GM21526 (cell line): ENCODE measurements at regions not wholly inside any gene's neighbourhood (a gene's known extent, or its start where the extent isn't known, plus 50 kb on each side); places are given as distances from the start of the nearest gene placed in this dataset.

Experiments used
- ATAC-seq: cut with Tn5 transposase; IDR thresholded peaks from one replicate; pipeline ENCODE4 v1.9.1; 2021; ENCODE audit warnings: moderate library complexity; ENCODE audit not compliant: unreplicated experiment, low FRiP score

- ATAC-seq = no peak
These were observed 1703.1 kb downstream of the PCDH7 start for GRCh38 chr4:32423267-32423666.

- no peak for ATAC-seq
These were observed 1705.1 kb downstream of the PCDH7 start for GRCh38 chr4:32425243-32425642.

DNA sequence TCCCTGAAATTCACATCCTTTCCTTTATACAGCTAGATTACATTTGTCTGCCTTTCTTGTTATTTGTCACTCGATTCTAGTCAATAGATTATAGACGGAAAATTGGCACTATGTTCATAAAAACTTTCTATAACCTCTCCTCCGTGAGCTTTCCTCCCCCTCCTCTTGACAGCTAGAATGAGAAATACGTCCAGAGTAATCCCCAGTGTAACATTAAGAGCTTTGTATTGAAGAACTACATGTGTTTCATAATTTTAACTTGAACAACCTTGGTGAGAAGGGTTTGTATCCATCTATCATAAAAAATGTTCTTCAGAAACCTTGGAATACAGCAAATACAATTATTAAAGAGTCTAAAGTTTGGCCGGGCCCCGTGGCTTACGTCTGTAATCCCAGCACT is 1707.4 kb downstream of the PCDH7 start:
- no peak for ATAC-seq

- no peak for ATAC-seq
These were observed 1709.0 kb downstream of the PCDH7 start for GRCh38 chr4:32429151-32429550.

GRCh38 chr4:32435308-32435707 is 1715.1 kb downstream of the PCDH7 start:
- no peak for ATAC-seq

DNA sequence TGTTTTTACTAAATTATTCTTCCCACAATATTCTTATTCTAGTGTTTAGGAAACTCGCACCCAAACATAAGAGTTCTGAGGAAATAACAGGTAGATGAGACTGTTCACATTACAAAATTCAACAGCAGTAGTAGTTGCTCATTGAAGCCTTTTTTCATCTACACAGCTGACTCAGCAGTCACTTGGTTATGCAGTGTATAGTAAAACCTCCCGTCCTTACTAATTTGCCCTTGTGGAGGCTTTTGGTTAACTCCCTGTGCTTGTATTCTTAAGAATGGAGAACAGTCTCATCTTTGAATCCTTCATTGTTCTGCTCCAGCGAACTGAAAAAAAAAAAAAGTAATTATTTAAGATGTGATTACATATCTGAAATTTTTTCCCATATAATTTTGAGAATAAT is 1716.6 kb downstream of the PCDH7 start:
- ATAC-seq = no peak

DNA sequence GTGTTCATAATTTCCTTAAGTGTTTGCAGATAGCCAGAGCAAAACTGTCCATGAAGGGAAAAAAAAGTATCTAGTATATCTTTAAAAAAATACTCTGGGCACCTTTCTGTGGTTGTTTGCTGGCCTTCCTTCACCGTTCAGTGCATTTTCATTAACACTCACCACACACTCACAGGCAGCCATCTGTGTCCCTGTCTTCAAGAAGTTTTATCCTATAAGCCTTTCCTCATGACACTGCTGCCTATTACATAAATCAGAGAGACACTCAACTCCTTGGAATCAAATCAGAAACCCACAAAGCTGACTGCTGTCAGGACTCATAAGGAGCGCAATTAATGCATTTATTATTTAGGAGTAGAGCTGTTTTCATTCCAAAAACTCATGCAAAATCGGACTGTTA is 1720.2 kb downstream of the PCDH7 start:
- no peak for ATAC-seq

GRCh38 chr4:32454482-32454881 is 1734.3 kb downstream of the PCDH7 start:
- no peak for ATAC-seq

- no peak for ATAC-seq
These were observed 1735.1 kb downstream of the PCDH7 start for GRCh38 chr4:32455231-32455630.

DNA sequence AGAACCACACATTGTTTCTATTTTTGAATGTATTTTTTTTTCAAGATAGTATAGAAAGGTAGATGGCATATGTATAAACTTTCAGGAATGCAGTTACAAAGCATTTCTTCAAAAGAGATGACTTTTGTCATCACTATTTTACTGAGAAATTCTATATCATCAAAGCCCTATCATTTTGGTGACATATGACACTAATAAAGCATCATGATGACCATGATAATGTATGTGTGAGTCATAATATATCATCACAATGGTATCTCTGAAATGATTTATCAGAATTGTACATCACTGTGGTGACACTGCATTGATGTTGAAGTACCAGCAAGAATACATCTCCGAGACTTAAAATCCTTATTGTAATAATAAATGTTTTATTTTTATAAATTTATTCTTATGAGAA is 1740.8 kb downstream of the PCDH7 start:
- ATAC-seq = no peak

DNA sequence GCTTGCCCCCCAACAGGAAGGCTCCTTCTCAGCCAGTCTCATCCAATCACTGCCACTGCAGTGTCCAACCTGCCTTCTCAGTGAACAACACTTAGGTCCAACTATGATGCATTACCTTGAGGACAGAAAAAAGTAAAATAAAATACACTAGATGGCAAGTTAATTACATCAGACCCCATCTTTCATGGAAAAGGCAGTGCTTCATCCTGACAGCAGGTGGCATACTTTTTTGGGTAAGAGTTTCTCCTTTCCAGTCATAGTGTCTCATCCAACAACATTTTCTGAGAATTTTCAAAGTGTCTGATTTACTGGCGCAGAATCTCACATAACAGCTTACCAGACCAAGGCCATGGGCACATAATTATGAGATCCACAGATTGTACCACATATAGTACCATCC is 1742.8 kb downstream of the PCDH7 start:
- no peak for ATAC-seq

GRCh38 chr4:32470087-32470585 is 1750.0 kb downstream of the PCDH7 start:
- ATAC-seq = no peak

DNA sequence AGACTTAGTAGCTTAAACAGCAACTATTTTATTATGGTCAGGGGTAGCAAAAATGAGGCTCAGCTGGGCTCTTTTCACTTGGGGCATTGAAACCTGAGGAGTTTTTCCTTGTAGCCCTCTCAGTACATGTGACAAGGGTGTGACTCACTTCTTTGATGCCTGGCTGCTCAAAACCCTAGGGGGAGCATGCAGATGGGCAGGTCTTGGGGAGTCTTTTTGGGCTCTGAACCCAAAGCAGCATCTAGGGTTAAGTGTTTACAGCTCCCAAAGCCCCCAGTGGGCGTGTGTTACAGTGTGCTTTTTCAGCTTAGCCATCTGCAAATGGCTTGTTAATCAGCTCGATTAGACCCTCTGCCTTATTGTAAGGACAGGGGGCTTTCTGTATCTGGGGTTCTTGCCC is 1752.7 kb downstream of the PCDH7 start:
- no peak for ATAC-seq

GRCh38 chr4:32475710-32476109 is 1755.5 kb downstream of the PCDH7 start:
- ATAC-seq = no peak

DNA sequence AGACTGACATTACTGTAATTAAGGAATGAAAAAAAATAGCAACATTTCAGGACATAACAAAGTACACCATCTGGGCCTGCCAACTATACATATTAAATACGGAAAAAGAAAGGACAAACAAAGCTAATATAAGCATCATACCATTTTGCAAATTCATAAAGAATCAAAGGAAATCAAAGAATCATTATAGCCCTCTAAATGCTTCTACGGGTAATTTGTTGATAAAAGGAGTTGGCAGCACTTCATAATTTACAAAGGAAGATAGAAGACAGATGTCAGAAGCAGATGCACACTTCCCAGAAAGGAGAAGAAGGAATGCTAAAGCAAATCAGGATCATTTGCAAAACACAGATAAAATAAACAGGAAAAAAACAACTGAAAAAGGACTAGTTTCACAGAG is 1757.3 kb downstream of the PCDH7 start:
- no peak for ATAC-seq

DNA sequence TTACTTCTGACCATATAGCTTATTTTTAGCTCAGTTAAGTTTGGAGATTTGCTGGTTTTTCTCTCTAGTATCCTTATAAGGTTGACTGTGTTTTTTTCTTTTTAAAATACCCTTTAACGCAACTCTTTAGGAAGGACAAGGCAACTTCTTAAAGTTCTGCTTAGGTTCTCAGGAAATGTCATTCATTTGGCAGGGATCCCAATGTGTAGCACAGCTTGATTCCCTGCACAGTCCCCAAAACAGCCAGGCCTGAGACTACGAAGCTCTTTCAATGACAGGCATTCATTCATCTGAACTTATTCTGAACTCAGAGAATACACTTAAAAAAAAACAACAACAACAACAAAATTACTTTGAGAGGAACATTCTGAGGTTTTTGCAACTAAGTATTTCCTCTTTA is 1765.8 kb downstream of the PCDH7 start:
- no peak for ATAC-seq

DNA sequence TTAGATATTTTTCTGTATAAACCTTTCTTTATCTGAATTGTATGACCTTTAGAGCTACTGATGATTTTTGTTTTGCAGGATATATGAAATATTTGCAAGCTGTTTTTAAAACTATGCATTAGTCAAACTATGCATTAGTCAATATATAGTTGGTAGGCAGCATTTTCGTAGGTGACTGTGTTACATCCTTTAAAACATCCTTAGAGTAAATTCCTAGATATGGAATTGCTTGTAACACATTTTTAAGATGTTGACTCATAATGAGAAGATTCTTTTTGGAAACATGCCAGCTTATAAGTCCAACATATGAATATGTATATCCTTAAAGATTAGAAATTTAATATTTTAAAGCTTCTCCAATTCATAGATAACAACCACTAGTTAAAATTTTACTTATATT is 1768.5 kb downstream of the PCDH7 start:
- ATAC-seq = no peak

- ATAC-seq = no peak
These were observed 1779.0 kb downstream of the PCDH7 start for GRCh38 chr4:32499171-32499570.

GRCh38 chr4:32503241-32503640 is 1783.1 kb downstream of the PCDH7 start:
- no peak for ATAC-seq

DNA sequence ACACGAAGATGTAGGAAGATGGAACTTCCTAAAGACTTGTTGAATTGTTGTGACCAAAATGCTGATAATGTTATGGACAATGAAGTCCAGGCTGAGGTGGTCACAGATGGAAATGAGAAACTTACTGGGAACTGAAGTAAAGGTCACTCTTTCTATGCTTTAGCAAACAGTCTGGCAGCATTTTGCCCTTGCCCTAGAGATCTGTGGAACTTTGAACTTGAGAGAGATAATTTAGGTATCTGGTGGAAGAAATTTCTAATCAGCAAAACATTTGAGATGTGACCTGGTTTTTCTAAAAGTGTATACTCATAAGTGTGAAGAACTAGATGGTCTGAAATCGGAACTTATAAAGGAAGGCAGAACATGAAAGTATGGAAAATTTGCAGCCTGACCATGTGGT is 1785.9 kb downstream of the PCDH7 start:
- no peak for ATAC-seq

GRCh38 chr4:32519060-32519459 is 1798.9 kb downstream of the PCDH7 start:
- ATAC-seq = no peak

GRCh38 chr4:32525420-32525819 is 1805.3 kb downstream of the PCDH7 start:
- no peak for ATAC-seq

- ATAC-seq = no peak
These were observed 1824.7 kb downstream of the PCDH7 start for GRCh38 chr4:32544846-32545245.
